ENCODE measurements at regions not wholly inside any gene's neighbourhood (a gene's known extent, or its start where the extent isn't known, plus 50 kb on each side); places are given as distances from the start of the nearest gene placed in this dataset.

- TF ChIP-seq, protein P1, sequence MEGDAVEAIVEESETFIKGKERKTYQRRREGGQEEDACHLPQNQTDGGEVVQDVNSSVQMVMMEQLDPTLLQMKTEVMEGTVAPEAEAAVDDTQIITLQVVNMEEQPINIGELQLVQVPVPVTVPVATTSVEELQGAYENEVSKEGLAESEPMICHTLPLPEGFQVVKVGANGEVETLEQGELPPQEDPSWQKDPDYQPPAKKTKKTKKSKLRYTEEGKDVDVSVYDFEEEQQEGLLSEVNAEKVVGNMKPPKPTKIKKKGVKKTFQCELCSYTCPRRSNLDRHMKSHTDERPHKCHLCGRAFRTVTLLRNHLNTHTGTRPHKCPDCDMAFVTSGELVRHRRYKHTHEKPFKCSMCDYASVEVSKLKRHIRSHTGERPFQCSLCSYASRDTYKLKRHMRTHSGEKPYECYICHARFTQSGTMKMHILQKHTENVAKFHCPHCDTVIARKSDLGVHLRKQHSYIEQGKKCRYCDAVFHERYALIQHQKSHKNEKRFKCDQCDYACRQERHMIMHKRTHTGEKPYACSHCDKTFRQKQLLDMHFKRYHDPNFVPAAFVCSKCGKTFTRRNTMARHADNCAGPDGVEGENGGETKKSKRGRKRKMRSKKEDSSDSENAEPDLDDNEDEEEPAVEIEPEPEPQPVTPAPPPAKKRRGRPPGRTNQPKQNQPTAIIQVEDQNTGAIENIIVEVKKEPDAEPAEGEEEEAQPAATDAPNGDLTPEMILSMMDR (IDR thresholded peaks at IDR 0.05), result no peak
- TF ChIP-seq, protein P2, sequence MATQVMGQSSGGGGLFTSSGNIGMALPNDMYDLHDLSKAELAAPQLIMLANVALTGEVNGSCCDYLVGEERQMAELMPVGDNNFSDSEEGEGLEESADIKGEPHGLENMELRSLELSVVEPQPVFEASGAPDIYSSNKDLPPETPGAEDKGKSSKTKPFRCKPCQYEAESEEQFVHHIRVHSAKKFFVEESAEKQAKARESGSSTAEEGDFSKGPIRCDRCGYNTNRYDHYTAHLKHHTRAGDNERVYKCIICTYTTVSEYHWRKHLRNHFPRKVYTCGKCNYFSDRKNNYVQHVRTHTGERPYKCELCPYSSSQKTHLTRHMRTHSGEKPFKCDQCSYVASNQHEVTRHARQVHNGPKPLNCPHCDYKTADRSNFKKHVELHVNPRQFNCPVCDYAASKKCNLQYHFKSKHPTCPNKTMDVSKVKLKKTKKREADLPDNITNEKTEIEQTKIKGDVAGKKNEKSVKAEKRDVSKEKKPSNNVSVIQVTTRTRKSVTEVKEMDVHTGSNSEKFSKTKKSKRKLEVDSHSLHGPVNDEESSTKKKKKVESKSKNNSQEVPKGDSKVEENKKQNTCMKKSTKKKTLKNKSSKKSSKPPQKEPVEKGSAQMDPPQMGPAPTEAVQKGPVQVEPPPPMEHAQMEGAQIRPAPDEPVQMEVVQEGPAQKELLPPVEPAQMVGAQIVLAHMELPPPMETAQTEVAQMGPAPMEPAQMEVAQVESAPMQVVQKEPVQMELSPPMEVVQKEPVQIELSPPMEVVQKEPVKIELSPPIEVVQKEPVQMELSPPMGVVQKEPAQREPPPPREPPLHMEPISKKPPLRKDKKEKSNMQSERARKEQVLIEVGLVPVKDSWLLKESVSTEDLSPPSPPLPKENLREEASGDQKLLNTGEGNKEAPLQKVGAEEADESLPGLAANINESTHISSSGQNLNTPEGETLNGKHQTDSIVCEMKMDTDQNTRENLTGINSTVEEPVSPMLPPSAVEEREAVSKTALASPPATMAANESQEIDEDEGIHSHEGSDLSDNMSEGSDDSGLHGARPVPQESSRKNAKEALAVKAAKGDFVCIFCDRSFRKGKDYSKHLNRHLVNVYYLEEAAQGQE (IDR thresholded peaks at IDR 0.05; ENCODE audit: insufficient read depth in 1 of 2, low read depth in 2 of 2, low read length in 1 of 2), result no peak
- TF ChIP-seq POLR2AphosphoS5 (IDR thresholded peaks at IDR 0.05; ENCODE audit: low read depth, low read length) (no peak), SIN3A (IDR thresholded peaks at IDR 0.05; ENCODE audit: borderline replicate concordance, insufficient read depth, low read depth, low read length) (no peak), TCF7L2 (IDR thresholded peaks at IDR 0.05; ENCODE audit: low read depth, low read length) (no peak)
These were observed 182.7 kb downstream of the ANAPC1 start for GRCh38 chr2:111701266-111701665.
